HG02870 (cell line): ENCODE measurements at regions not wholly inside any gene's neighbourhood (a gene's known extent, or its start where the extent isn't known, plus 50 kb on each side); places are given as distances from the start of the nearest gene placed in this dataset.
"Not testable (repeated sequence)": the region's sequence is repeated elsewhere in the genome, so short reads cannot be mapped to it uniquely, and the experiment has no call there.

Experiments
- ATAC-seq: cut with Tn5 transposase; IDR thresholded peaks from one replicate; pipeline ENCODE4 v1.9.1; 2021; ENCODE audit warnings: mild to moderate bottlenecking, moderate library complexity; ENCODE audit not compliant: unreplicated experiment

DNA sequence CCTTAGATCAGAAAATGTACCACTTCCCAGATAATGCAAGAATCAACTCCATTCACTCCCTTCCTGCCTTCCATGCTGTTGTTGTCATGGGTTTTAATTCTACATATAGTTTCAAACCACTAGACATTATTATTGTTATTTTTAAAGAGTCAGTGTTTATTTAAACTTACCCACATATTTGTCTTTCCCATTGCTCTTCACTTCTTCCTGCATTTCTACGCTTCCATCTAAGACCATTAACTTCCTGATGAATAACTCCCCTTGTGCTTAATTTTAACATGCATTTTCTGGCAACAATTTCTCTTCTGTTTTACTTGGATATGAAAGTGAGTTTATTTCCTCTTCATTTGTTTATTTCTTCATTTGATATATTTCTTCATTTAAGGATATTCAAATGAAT, 127.1 kb upstream of the FHIT start:
- ATAC-seq = no peak

DNA sequence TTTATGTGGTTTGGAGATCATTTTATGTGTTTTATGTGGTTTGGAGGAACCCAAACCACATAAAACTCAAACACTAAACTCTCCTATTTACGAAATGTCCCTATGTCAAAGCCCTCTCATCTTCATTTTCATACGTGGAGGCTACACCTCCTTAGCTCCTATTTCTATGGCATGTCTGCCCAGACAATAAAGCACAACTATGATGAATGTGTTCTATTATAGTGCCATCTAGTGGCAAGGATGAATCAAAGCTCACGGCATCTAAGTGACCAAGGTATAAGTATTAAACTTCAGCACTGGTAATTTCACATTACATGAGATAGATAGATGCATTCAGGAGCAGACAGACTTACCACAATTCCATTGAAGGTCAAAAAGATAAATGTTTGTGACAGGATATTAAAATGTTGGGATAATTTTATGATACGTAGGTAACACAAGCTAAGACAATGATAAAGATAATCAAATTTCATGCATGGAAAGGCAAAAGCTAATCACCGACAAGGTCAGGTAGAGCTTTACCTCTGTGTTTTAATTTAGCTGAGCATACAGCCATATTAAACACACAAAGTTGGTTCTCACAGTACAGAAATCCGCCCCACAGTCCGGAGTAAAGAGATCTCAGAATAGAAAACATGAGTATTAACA, 130.6 kb upstream of the FHIT start:
- ATAC-seq = no peak

DNA sequence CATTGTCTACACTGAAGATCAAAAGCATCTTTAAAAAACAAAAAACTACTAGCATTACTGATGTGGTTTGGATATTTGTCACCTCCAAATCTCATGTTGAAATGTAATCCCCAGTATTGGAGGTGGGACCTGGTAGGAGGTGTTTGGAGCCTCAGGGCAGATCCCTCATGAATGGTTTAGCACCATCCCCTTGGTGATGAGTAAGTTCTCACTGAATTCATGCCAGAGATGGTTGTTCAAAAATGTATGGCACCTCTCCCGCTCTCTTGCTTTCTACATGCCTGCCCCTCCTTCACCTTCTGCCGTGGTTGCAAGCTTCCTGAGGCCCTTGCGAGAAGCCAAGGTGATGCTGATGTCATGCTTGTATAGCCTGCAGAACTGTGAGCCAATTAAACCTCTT, 136.6 kb upstream of the FHIT start:
- no peak for ATAC-seq

DNA sequence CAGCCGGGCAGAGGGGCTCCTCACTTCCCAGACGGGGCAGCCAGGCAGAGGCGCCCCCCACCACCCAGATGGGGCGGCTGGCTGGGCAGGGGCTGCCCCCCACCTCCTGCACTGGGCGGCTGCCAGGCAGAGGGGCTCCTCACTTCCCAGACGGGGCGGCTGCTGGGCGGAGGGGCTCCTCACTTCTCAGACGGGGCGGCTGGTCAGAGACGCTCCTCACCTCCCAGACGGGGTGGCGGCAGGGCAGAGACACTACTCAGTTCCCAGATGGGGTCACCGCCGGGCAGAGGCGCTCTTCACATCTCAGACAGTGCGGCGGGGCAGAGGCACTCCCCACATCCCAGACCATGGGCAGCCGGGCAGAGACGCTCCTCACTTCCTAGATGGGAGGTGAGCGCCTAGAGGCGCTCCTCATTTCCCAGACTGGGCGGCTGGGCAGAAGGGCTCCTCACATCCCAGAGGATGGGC, 142.3 kb upstream of the FHIT start:
- ATAC-seq = not testable (repeated sequence)

DNA sequence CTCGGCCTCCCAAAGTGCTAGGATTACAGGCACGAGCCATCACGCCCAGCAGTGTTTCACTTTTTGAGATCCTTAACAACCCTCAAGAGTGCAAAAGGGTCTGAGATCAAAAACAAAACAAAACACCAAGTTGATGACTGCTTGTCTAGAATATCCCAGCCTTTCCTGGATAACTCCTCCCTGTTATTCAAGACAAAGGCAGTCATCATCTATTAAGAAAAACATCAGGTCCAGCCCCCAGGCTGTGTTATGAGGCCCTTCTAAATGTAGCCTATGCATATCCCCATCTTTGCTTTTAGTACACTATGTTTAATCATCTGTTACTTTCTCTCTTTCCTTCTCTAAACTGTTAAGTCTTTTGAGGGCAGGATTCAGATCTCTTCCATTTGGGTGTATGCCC, 150.1 kb upstream of the FHIT start:
- no peak for ATAC-seq

DNA sequence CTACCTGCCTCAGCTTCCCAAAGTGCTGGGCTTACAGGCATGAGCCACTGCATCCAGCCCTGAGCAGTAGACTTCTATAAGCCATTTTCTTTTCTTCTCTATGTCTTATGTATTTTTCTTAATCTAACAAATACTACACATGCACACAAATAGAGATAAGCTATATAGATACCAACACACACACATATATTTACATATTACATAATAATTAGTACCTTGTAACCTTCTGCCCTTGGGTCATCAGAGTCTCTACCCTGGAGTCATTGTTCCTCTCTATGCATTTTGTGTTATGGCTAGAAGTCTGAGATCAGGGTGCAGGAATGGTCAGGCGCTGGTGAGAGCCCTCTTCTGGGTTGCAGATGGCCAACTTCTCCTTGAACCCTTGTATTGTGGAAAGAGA, 154.0 kb upstream of the PTPRG start:
- ATAC-seq = no peak

DNA sequence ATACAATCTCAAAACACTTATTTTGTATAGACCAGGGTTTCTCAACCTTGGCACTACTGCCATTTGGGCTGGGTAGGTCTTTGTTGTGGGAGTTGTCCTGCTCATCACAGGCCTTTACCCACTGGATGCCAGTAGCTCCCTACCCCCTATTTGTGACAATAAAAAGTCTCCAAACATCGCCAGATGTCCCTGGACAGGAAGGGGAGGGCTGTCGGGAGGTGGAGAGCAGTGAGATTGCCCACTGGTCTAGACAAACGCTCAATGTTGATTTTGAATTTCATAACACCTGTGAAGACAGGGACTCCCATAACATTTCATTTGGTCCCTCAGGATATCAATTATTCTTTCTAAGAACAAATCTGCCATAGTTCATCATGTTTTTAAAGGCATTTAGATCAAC, 151.7 kb upstream of the PTPRG start:
- no peak for ATAC-seq

DNA sequence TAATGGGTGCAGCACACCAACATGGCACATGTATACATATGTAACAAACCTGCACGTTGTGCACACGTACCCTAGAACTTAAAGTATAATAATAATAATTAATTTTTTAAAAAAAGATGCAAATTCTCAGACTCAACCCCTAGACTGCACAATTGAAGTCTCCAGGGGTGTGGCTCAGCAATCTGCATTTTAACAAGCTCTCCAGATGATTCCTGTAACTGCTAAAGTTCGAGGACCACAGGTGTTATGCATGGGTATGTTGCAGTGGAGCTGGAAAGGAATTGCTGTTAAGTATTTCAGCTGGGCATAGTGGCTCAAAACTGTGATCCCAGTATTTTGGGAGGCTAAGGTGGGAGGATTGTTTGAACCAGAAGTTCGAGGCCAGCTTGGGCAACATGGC, 151.0 kb upstream of the PTPRG start:
- not testable (repeated sequence) for ATAC-seq

DNA sequence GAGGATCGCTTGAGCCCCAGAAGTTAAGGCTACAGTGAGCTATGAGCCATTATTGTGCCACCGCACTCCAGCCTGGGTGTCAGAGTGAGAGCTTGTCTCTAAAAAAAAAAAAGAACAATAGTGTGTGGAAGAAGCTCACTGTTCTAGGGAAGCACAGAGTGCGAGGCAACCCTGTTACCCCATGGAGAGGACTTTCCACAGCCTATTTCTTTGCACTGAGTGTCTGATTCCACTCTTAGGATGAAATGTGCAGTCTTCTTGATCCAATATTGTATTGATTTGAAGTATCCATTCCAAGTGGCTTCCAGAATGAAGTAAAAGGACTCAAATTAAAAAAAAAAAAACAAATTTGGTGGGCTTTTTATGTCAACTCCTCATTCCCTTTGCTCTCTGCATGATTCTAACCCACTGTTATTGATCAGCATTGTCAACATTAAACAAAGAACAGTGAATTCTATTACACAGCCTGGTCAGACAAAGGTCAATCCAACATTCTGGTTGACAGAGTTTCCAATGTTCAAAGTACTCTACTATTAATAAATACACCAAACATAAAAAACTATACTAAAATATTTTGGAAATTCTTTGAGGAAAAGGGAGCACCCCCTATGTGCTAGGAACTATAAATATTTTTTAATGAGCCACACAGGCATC, 150.2 kb upstream of the PTPRG start:
- ATAC-seq = no peak

DNA sequence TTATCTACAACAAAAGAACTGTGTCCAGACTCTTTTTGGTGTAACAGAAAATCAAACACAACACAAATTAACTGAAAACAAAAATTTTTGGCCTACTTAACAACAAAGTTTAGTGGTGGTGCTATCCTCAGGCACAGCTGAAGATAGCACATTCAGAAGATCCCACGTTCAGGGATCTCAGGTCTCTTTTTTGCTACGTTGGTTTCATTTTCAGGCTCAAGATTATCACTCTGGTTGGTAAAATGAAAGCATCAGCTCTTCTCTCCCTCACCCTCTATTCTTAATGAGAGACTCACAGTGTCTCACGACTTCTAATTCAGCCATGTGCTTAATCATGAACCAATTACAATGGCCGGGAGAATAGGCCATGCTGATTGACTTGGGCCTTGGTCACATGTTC, 146.9 kb upstream of the PTPRG start:
- peak; percentile 91 for ATAC-seq

DNA sequence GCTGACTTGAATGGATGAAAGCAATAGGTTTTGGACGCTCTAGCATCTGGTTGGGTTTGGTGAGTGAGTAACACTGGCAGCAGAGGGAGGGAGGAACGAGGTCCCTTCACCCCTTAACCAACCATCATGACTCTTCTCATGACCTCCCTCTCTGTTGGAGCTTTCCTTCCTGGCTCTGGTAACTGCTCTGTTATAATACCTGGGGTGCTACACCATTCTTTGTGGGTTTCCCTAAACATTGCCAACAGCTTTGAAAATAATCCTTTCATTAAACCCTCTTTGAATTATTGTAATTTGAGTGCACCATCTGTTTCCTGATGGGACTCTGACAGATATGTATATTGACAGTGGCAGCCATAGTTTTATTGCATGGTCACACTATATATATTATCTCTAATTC, 146.2 kb upstream of the PTPRG start:
- no peak for ATAC-seq

DNA sequence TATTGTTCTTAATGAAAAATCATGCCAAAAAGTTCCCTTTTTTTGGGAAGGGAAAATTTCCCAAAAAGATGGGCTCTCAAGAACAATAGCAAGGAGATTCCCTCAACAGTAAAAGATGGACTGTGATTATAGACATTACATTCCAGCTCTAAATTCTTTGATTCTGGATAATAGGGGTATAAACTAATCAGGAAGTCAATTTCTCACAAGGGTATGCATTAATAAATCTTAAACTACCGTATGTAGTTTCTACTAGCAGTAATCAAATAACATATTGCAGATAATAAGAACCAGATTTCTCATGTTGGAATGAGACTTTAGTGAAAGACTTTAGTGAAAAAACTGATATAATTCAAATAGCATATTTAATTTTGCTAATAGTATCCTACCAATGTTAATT, 144.8 kb upstream of the PTPRG start:
- ATAC-seq = no peak

DNA sequence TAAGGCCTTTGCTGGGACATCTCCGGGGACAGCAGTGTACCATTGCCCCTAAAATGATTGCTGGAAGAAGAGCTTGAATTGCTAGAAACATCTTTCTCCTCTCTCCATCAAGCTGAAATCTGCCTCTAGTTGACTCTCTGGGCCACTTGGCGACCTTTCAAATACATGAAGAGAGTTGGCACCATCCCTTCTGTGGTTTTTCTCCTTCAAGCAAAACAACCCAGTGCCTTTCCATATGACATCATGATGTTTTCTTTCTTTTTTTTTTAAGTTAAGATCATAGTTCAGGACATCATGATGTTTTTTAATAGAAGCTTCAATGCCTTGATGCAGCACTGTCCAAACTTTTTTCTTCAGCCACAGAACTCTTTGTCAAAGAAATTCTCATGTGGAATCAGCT, 144.0 kb upstream of the PTPRG start:
- no peak for ATAC-seq

DNA sequence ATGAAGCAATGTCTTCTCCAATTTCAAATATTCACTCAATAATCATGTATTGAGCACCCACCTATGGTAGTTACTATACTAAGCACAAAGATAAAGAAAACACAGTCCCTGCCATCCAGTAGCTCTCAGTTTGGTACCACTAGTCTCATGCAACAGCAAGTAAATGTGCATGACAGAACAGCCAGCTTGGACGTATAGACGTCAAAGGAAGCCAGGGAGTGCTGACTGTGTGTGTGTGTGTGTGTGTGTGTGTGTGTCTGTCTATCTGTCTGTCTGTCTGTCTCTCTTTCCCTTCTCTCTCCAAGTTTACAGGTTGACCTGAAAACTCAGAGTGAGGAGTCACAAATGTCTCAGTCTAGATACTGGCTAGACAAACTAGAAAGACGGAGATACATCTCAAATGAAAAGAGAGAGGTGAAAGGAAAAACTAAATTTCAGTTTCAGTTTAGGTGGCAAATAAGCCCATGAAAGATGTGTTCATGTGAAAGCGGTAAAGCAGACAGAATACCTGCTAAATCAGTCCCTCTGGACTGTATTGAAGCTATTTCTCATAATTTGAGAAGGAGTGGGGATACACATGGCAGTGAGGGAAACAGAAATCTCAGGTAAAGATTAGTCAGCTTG, 141.1 kb upstream of the PTPRG start:
- peak; percentile 37 for ATAC-seq

DNA sequence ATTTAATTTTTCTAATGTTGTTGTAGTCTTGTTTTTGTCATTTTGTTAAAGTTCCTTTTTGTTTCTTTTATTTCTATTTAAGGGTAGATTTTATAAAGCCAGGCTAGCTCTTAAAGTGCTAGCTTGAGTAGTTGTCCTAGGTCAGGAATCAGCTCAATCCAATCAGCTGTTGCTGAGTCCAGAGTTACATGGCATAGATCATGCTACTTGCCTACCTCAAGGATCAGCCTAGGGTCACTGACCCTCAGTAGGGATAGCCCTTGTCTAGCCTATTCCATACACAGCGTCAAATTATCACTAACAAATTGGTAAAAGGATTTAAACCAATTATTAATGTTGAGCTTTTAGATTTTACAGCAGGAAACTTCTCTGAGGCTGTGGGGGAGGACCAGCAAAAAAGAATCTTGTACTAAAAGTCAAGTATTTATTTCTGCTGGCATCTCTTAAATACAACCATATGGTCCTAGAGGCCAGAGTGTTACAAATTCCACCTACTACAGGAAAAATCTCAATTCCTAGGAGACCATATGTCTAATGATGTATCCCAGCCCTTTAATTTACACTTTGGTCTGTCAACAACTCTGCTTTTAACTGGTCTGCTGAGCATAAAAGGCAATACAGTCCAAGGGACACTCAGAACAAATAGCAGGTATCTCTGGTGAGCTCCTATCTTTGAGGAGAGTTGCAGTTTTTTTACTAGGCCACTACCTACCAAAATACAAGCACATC, 138.3 kb upstream of the PTPRG start:
- no peak for ATAC-seq

DNA sequence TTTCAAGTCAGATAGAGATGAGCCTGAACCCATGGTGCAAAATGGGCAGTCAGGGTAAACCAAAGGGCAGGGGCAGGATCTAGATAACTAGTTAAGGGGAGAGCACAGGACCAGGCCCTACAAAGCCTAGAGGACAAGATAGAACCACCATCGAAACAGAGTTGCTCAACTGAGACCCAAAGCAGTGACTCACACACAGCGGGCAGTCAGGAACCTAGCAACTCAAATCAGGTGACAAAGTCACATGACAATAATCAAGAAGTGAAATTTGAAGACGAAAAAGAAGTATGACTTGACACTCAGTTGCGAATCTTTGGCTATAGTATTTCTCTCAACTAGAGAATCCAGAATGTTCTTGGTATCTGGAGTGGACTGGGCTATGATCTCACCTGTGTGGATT, 136.0 kb upstream of the PTPRG start:
- no peak for ATAC-seq

DNA sequence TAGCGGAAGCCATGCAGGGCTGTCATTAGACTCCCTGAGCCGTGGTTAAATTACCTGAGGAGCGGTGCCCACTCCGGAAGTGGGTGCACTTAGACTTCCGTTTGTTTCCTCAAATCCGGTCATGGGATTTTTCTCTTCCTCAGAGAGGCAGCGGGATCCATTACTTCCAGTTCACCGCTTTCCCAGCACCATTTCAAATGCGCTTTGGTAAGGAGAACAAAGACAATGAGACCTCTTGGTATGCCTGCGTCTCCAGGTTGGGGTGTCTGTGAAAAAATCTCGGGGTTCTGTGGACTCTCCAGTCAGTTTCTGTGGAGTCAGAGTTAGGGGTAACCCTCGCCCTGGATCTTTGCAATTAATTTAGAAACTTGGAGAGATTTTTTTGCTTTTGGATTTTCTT, 132.3 kb upstream of the PTPRG start:
- ATAC-seq = no peak

DNA sequence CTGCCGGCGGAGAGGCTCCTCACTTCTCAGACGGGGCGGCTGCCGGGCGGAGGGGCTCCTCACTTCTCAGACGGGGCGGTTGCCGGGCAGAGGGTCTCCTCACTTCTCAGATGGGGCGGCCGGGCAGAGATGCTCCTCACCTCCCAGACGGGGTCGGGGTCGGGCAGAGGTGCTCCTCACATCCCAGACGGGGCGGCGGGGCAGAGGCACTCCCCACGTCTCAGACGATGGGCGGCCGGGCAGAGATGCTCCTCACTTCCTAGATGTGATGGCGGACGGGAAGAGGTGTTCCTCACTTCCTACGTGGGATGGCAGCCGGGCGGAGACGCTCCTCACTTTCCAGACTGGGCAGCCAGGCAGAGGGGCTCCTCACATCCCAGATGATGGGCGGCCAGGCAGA, 126.5 kb upstream of the PTPRG start:
- not testable (repeated sequence) for ATAC-seq

DNA sequence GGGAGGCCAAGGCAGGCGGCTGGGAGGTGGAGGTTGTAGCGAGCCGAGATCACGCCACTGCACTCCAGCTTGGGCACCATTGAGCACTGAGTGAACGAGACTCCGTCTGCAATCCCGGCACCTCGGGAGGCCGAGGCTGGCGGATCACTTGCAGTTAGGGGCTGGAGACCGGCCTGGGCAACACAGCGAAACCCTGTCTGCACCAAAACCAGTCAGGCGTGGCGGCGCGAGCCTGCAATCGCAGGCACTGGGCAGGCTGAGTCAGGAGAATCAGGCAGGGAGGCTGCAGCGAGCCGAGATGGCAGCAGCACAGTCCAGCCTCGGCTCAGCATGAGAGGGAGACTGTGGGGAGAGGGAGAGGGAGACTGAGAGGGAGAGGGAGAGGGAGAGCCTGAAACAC, 126.0 kb upstream of the PTPRG start:
- ATAC-seq = not testable (repeated sequence)

DNA sequence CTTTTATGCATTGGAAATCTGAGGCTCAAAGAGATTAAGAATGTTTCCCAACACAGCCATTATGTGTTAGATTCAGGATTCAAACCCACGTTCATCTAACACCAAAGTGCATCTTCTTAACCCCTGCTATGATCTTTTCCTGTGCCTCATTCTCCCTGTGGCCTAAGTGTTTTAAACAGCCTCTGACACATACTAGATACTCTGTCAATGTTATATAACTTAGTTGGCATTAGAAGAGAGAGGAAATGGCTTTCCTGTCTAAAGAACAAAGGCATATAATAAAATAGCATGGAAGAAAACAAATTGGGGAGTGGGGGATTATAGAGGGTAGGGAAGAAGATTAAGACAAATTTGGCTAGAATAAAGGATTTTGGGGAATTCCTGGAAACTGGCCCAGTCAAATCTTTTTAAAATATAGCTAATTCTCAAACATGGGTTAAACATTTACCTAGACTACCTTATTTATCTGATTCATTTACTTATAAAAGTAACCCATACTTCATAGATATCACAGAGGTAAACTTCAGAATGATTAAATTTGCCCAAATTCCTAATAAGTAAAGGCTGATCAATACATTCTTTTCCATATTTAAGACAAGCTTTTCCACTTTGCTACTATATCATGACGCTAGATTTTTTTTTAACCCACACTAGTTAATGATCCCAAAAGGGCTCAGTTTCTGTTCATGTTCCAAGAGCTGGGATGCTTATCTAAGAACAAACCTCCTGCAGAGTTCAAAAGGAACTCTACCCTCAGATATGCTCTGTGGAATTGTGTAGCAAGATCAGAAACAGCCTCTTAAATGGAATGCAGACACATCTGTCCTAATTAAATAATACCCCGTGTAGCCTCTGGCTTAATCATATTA, 122.9 kb upstream of the PTPRG start:
- ATAC-seq = no peak

DNA sequence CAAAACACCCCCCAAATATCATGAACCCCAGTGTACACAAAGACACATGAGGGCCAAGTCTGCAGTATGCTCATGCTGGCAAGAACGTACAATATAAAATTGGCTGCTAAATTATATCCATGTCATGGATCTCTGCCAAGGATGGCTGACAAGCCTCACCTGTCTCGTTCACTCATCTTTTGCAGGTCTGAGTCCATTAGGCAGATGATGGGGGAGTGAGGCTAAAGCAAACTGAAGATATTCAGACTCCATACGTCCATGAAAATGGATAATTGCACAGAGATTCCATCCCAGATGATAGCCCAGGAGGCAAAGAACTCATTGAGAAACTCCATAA, 122.3 kb upstream of the PTPRG start:
- ATAC-seq = no peak
